ENCODE measurements at regions not wholly inside any gene's neighbourhood (a gene's known extent, or its start where the extent isn't known, plus 50 kb on each side); places are given as distances from the start of the nearest gene placed in this dataset.

- H3K4me2 ChIP-seq (ENCODE audit: insufficient read depth, low read length), result no peak overlapping the region
- H3K27me3 ChIP-seq (ENCODE audit: control insufficient read depth in 2 of 2, insufficient read depth in 2 of 2, low read length in 2 of 2), result no peaks in the 10 kb centered on the region
- no peaks in the 10 kb centered on the region for H3K4me1 ChIP-seq (ENCODE audit: control insufficient read depth, extremely low read depth, insufficient read depth, low read length)
- H3K27ac ChIP-seq (ENCODE audit: insufficient read depth, low read depth, low read length), result no peak overlapping the region
- intact Hi-C loops (cut with micrococcal nuclease), result no loop called here
- no peak for FAIRE-seq
- H3K9ac ChIP-seq (replicated peaks; ENCODE audit: extremely low read depth, insufficient read depth, low read length), result no peak overlapping the region
- H3K4me3 ChIP-seq (replicated peaks in 1 of 3; ENCODE audit: insufficient read depth in 1 of 3, low read depth in 1 of 3, low read length in 3 of 3), result no peak overlapping the region
- POLR2A ChIA-PET, result no interaction called here
- dilution Hi-C loops (cut with MboI; ENCODE audit: extremely low pct_ligation_motif_present, low sequenced_read_pairs), result no loop called here
- peaks cover 1% of the 10 kb centered on the region for H3K9me3 ChIP-seq (replicated peaks; ENCODE audit: control insufficient read depth, insufficient read depth, low read length)
- CTCF ChIA-PET, result no interaction called here
- no peaks in the 10 kb centered on the region for H4K20me1 ChIP-seq (replicated peaks; ENCODE audit: control insufficient read depth, extremely low read depth, insufficient read depth, low read length)
- DNase-seq (ENCODE audit: low read depth, low spot score), result no peak
- no peaks in the 10 kb centered on the region for H3K79me2 ChIP-seq (ENCODE audit: control insufficient read depth, insufficient read depth, low read length)
- H2AFZ ChIP-seq (ENCODE audit: low read depth, low read length), result no peak overlapping the region
- no peak for TF ChIP-seq MYC (IDR thresholded peaks at IDR 0.05; ENCODE audit: low read depth, low read length)
- BruUV-seq (replicated peaks), result no TSS peak
- H3K9me1 ChIP-seq (replicated peaks; ENCODE audit: control insufficient read depth, extremely low read depth, insufficient read depth, low read length), result no peaks in the 10 kb centered on the region
- H3K36me3 ChIP-seq (ENCODE audit: control insufficient read depth in 2 of 2, extremely low read depth in 1 of 2, insufficient read depth in 2 of 2, low read length in 2 of 2), result no peaks in the 10 kb centered on the region
These were observed 469.8 kb upstream of the ZP4 start for GRCh38 chr1:238360474-238360873.

GRCh38 chr1:238350471-238350870 is 459.7 kb upstream of the ZP4 start:
- Histone ChIP-seq H3K9me1 (replicated peaks; ENCODE audit: control insufficient read depth, extremely low read depth, insufficient read depth, low read length) (no peaks in the 10 kb centered on the region), H2AFZ (ENCODE audit: low read depth, low read length) (no peak overlapping the region), H3K79me2 (ENCODE audit: control insufficient read depth, insufficient read depth, low read length) (no peaks in the 10 kb centered on the region), H3K27ac (ENCODE audit: insufficient read depth, low read depth, low read length) (no peak overlapping the region), H3K9me3 (replicated peaks; ENCODE audit: control insufficient read depth, insufficient read depth, low read length) (no peaks in the 10 kb centered on the region), H3K4me2 (ENCODE audit: insufficient read depth, low read length) (no peak overlapping the region), H3K9ac (replicated peaks; ENCODE audit: extremely low read depth, insufficient read depth, low read length) (no peak overlapping the region), H3K27me3 (ENCODE audit: control insufficient read depth in 2 of 2, insufficient read depth in 2 of 2, low read length in 2 of 2) (no peaks in the 10 kb centered on the region), H4K20me1 (replicated peaks; ENCODE audit: control insufficient read depth, extremely low read depth, insufficient read depth, low read length) (no peaks in the 10 kb centered on the region), H3K4me1 (ENCODE audit: control insufficient read depth, extremely low read depth, insufficient read depth, low read length) (no peaks in the 10 kb centered on the region), H3K36me3 (ENCODE audit: control insufficient read depth in 2 of 2, extremely low read depth in 1 of 2, insufficient read depth in 2 of 2, low read length in 2 of 2) (no peaks in the 10 kb centered on the region), H3K4me3 (replicated peaks in 1 of 3; ENCODE audit: insufficient read depth in 1 of 3, low read depth in 1 of 3, low read length in 3 of 3) (no peak overlapping the region)
- FAIRE-seq (no peak), DNase-seq (ENCODE audit: low read depth, low spot score) (no peak)
- ChIA-PET CTCF (no interaction called here), POLR2A (no interaction called here)
- intact Hi-C loops (cut with micrococcal nuclease), result no loop called here
- TF ChIP-seq CTCF (IDR thresholded peaks at IDR 0.05; ENCODE audit: extremely low read depth in 1 of 2, insufficient read depth in 1 of 2, low read depth in 1 of 2, low read length in 2 of 2) (no peak), JUN (IDR thresholded peaks at IDR 0.05; ENCODE audit: borderline replicate concordance, insufficient read depth, insufficient read length, low read depth) (no peak), MAX (IDR thresholded peaks at IDR 0.05; ENCODE audit: insufficient read depth, insufficient read length) (no peak)
- no TSS peak for BruUV-seq (replicated peaks)
- dilution Hi-C loops (cut with MboI; ENCODE audit: extremely low pct_ligation_motif_present, low sequenced_read_pairs), result no loop called here

All from endothelial cell of umbilical vein (primary cell).